Panc1 (cell line): ENCODE measurements at regions not wholly inside any gene's neighbourhood (a gene's known extent, or its start where the extent isn't known, plus 50 kb on each side); places are given as distances from the start of the nearest gene placed in this dataset.

ENCODE experiments used
- ATAC-seq: fragments of 200-7000 bp; cut with Tn5 transposase; 2 replicates; pipeline ENCODE4 v1.9.1; 2020; ENCODE audit warnings: mild to moderate bottlenecking, moderate library complexity
- BruUV-seq: library from RNA; stranded (reverse); fragments of 400-500 nt; replicated peaks from 2 replicates; lab custom pipeline; 2021; lab: Mats Ljungman, UMichigan
- CTCF ChIA-PET: fragments of 300-600 bp; sonication (Branson Sonifier 250); formaldehyde crosslinking; loops from one replicate; lab custom pipeline; 2022; ENCODE audit warnings: antibody characterized with exemption; lab: Charles Lee
- POLR2A ChIA-PET: fragments of 300-600 bp; sonication (Branson Sonifier 250); formaldehyde crosslinking; loops from one replicate; lab custom pipeline; 2022; ENCODE audit warnings: antibody characterized with exemption; lab: Charles Lee
- DNase-seq: peaks from one replicate; pipeline ENCODE4 v3.0.0-alpha.2; 2010; ENCODE audit warnings: low read depth, low spot score
- H3K27ac ChIP-seq: 2 replicates; pipeline ENCODE4 v1.5.1; 2011; ENCODE audit warnings: mild to moderate bottlenecking, low read length, inconsistent platforms
- H3K27me3 ChIP-seq: fragments of 200-500 bp; sonication (Bioruptor generic); 2 replicates; pipeline ENCODE4 v1.6.0; 2014; ENCODE audit warnings: low read length, inconsistent platforms; ENCODE audit not compliant: control insufficient read depth, insufficient read depth
- H3K36me3 ChIP-seq: fragments of 200-500 bp; sonication (Bioruptor generic); 2 replicates; pipeline ENCODE4 v1.5.1; 2014; ENCODE audit warnings: inconsistent platforms, mild to moderate bottlenecking, low read length, moderate library complexity; ENCODE audit not compliant: control insufficient read depth, insufficient read depth
- H3K4me1 ChIP-seq: 2 replicates; pipeline ENCODE4 v1.5.1; 2011; ENCODE audit warnings: inconsistent platforms, mild to moderate bottlenecking, low read length, moderate library complexity; ENCODE audit not compliant: control insufficient read depth, insufficient read depth
- H3K4me3 ChIP-seq, 2 experiments: 2 replicates each; pipeline ENCODE4 v1.5.1; 2011 to 2012; ENCODE audit warnings: low read depth in 2 of 2, low read length in 2 of 2, mild to moderate bottlenecking in 2 of 2, inconsistent platforms in 1 of 2, moderate library complexity in 1 of 2
- H3K9me3 ChIP-seq: fragments of 200-500 bp; sonication (Bioruptor generic); 2 replicates; pipeline ENCODE4 v1.5.1; 2014; ENCODE audit warnings: low read depth, mild to moderate bottlenecking, inconsistent platforms, low read length, moderate library complexity; ENCODE audit not compliant: control insufficient read depth, insufficient read depth
- POLR2AphosphoS5 ChIP-seq: IDR thresholded peaks from 2 replicates; pipeline ENCODE4 v1.6.1; 2012; ENCODE audit warnings: mild to moderate bottlenecking, low read depth, low read length, moderate library complexity
- REST ChIP-seq, 2 experiments: IDR thresholded peaks; 2 replicates each; pipeline ENCODE4 v1.6.1; 2011 to 2012; ENCODE audit warnings: low read depth in 2 of 2, control low read depth in 1 of 2, low read length in 1 of 2, mild to moderate bottlenecking in 1 of 2, moderate library complexity in 1 of 2; ENCODE audit not compliant: insufficient read depth in 1 of 2
- SIN3A ChIP-seq: IDR thresholded peaks from 2 replicates; pipeline ENCODE4 v1.6.1; 2012; ENCODE audit warnings: low read depth, mild to moderate bottlenecking, low read length, moderate library complexity, borderline replicate concordance; ENCODE audit not compliant: insufficient read depth
- TCF7L2 ChIP-seq: IDR thresholded peaks from 2 replicates; pipeline ENCODE4 v1.6.1; 2011; ENCODE audit warnings: mild to moderate bottlenecking, low read depth, low read length, inconsistent platforms
- in situ Hi-C: cut with HindIII; loops from 2 replicates; pipeline ENCODE4 v1.10.0; 2016; ENCODE audit warnings: low sequenced_read_pairs, low pct_unique_long_range_greater_than_20kb
- intact Hi-C: fragments of 100-400 bp; cut with micrococcal nuclease; formaldehyde crosslinking; loops from one replicate; pipeline ENCODE4 v1.10.0; 2022; ENCODE audit not compliant: unreplicated experiment
- TF ChIP-seq, protein P1 (sequence below): fragments of 450-650 bp; IDR thresholded peaks from 2 replicates; pipeline ENCODE4 v1.5.1; 2017; ENCODE audit warnings: mild to moderate bottlenecking

DNA sequence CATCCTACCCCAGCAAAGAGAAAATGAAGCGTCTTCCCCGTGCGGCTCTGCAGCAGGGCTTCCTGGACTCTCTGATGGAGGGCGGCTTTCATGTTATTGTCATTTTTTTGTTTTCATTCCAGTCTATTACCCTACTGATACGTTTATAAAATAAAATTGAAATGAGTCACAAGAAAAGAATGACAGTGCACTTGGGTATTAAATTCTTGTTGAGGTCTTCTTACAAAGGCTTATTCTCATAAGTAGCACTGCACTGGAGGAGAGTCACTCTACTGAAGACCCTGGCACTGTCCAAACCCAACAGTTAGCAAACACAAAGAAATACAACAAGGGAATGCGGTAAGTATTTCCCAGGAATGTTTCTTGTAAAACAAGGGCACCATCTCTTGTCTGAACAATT, 379.3 kb downstream of the MAFB start:
- H3K4me1 ChIP-seq = no peaks in the 10 kb centered on the region
- in situ Hi-C loops = no loop called here
- no peak overlapping the region for H3K27ac ChIP-seq
- H3K9me3 ChIP-seq = no peaks in the 10 kb centered on the region
- no TSS peak for BruUV-seq
- ChIA-PET CTCF (no interaction called here), POLR2A (no interaction called here)
- H3K36me3 ChIP-seq = no peaks in the 10 kb centered on the region
- H3K4me3 ChIP-seq = no peak overlapping the region
- no peak for ATAC-seq
- no peak for DNase-seq
- intact Hi-C loops = no loop called here
- TF ChIP-seq POLR2AphosphoS5 (no peak), SIN3A (no peak), TCF7L2 (no peak), REST (IDR thresholded peaks at IDR 0.05; ENCODE audit: insufficient read depth in 1 of 2, low read depth in 2 of 2, low read length in 1 of 2) (no peak)
- TF ChIP-seq, protein P1, sequence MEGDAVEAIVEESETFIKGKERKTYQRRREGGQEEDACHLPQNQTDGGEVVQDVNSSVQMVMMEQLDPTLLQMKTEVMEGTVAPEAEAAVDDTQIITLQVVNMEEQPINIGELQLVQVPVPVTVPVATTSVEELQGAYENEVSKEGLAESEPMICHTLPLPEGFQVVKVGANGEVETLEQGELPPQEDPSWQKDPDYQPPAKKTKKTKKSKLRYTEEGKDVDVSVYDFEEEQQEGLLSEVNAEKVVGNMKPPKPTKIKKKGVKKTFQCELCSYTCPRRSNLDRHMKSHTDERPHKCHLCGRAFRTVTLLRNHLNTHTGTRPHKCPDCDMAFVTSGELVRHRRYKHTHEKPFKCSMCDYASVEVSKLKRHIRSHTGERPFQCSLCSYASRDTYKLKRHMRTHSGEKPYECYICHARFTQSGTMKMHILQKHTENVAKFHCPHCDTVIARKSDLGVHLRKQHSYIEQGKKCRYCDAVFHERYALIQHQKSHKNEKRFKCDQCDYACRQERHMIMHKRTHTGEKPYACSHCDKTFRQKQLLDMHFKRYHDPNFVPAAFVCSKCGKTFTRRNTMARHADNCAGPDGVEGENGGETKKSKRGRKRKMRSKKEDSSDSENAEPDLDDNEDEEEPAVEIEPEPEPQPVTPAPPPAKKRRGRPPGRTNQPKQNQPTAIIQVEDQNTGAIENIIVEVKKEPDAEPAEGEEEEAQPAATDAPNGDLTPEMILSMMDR = no peak
- no peaks in the 10 kb centered on the region for H3K27me3 ChIP-seq

GRCh38 chr20:40307997-40308396, 381.0 kb downstream of the MAFB start:
- TF ChIP-seq, protein P1 = no peak
- TF ChIP-seq POLR2AphosphoS5 = no peak
- no peak for TF ChIP-seq SIN3A
- no peak for TF ChIP-seq TCF7L2
- no peak for TF ChIP-seq REST (IDR thresholded peaks at IDR 0.05; ENCODE audit: insufficient read depth in 1 of 2, low read depth in 2 of 2, low read length in 1 of 2)
- no TSS peak for BruUV-seq
- ChIA-PET CTCF (no interaction called here), POLR2A (no interaction called here)
- ATAC-seq (no peak), DNase-seq (no peak)
- H3K9me3 ChIP-seq = no peaks in the 10 kb centered on the region
- no peak overlapping the region for H3K27ac ChIP-seq
- intact Hi-C loops = no loop called here
- no peaks in the 10 kb centered on the region for H3K36me3 ChIP-seq
- H3K27me3 ChIP-seq = no peaks in the 10 kb centered on the region
- H3K4me3 ChIP-seq = no peak overlapping the region
- in situ Hi-C loops = no loop called here
- H3K4me1 ChIP-seq = no peaks in the 10 kb centered on the region
